A549 (cell line): ENCODE measurements at regions not wholly inside any gene's neighbourhood (a gene's known extent, or its start where the extent isn't known, plus 50 kb on each side); places are given as distances from the start of the nearest gene placed in this dataset.

Experiments
- JUN ChIP-seq, 2 experiments: fragments of >200 bp; sonication (Bioruptor Twin); formaldehyde crosslinking; IDR thresholded peaks; 2 replicates in 1 of 2; 3 replicates in 1 of 2; pipeline ENCODE4 v1.6.1; 2016 to 2017
- MAZ ChIP-seq: fragments of 150-350 bp; IDR thresholded peaks from 2 replicates; pipeline ENCODE4 v1.6.1; 2014; ENCODE audit warnings: antibody characterized with exemption, low read depth, low read length, borderline replicate concordance
- RAD21 ChIP-seq, 2 experiments: fragments of >200 bp in 1 of 2; sonication (Bioruptor Twin) in 1 of 2; formaldehyde crosslinking in 1 of 2; IDR thresholded peaks in 1 of 2; conservative IDR thresholded peaks in 1 of 2; 2 replicates in 1 of 2; 3 replicates in 1 of 2; pipeline ENCODE4 v1.6.1; 2012 to 2018; ENCODE audit warnings: inconsistent platforms in 1 of 2
- RCOR1 ChIP-seq: fragments of 150-350 bp; IDR thresholded peaks from 2 replicates; pipeline ENCODE4 v1.6.1; 2014; ENCODE audit warnings: antibody characterized with exemption, low read length, low read depth
- TF ChIP-seq, protein P1 (sequence below): fragments of >200 bp; sonication (Bioruptor Twin); formaldehyde crosslinking; IDR thresholded peaks from 3 replicates; pipeline ENCODE4 v1.5.1; 2016

- no peak for TF ChIP-seq JUN (IDR thresholded peaks at IDR 0.05)
- TF ChIP-seq, protein P1, sequence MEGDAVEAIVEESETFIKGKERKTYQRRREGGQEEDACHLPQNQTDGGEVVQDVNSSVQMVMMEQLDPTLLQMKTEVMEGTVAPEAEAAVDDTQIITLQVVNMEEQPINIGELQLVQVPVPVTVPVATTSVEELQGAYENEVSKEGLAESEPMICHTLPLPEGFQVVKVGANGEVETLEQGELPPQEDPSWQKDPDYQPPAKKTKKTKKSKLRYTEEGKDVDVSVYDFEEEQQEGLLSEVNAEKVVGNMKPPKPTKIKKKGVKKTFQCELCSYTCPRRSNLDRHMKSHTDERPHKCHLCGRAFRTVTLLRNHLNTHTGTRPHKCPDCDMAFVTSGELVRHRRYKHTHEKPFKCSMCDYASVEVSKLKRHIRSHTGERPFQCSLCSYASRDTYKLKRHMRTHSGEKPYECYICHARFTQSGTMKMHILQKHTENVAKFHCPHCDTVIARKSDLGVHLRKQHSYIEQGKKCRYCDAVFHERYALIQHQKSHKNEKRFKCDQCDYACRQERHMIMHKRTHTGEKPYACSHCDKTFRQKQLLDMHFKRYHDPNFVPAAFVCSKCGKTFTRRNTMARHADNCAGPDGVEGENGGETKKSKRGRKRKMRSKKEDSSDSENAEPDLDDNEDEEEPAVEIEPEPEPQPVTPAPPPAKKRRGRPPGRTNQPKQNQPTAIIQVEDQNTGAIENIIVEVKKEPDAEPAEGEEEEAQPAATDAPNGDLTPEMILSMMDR, result no peak
- TF ChIP-seq MAZ, result no peak
- no peak for TF ChIP-seq RAD21 (conservative IDR thresholded peaks at IDR 0.05 in 1 of 2, IDR thresholded peaks at IDR 0.05 in 1 of 2)
- no peak for TF ChIP-seq RCOR1
These were observed 153.3 kb upstream of the CLEC14A start for GRCh38 chr14:38409071-38409705.
